Thymus (tissue), 11 donors: ENCODE measurements at regions not wholly inside any gene's neighbourhood (a gene's known extent, or its start where the extent isn't known, plus 50 kb on each side); places are given as distances from the start of the nearest gene placed in this dataset.

Experiments
- DNase-seq, 9 donors: peaks; one replicate each; pipeline ENCODE4 v3.0.0-alpha.2; 2013; ENCODE audit warnings: low spot score in 9 of 9, low read depth in 6 of 9, missing footprints in 1 of 9
- H3K27ac ChIP-seq, 2 donors: one replicate each; pipeline ENCODE4 v1.5.1; 2013; ENCODE audit warnings: control low read depth in 1 of 2, low read depth in 1 of 2, low read length in 1 of 2, mild to moderate bottlenecking in 1 of 2, moderate library complexity in 1 of 2
- H3K27me3 ChIP-seq, 2 donors: one replicate each; pipeline ENCODE4 v1.5.1; 2013; ENCODE audit warnings: low read length in 1 of 2; ENCODE audit not compliant: control insufficient read depth in 2 of 2, insufficient read depth in 1 of 2
- H3K36me3 ChIP-seq, 2 donors: one replicate each; pipeline ENCODE4 v1.5.1; 2013; ENCODE audit warnings: low read length in 1 of 2, mild to moderate bottlenecking in 1 of 2, moderate library complexity in 1 of 2; ENCODE audit not compliant: control insufficient read depth in 2 of 2, insufficient read depth in 2 of 2
- H3K4me1 ChIP-seq, 2 donors: one replicate each; pipeline ENCODE4 v1.5.1; 2013; ENCODE audit warnings: low read length in 2 of 2; ENCODE audit not compliant: control insufficient read depth in 2 of 2, insufficient read depth in 2 of 2
- H3K4me3 ChIP-seq, 2 donors: one replicate each; pipeline ENCODE4 v1.5.1; 2013; ENCODE audit warnings: low read length in 2 of 2, control low read depth in 1 of 2, mild to moderate bottlenecking in 1 of 2
- H3K9me3 ChIP-seq, 2 donors: one replicate each; pipeline ENCODE4 v1.5.1; 2013; ENCODE audit warnings: low read length in 1 of 2, mild to moderate bottlenecking in 1 of 2; ENCODE audit not compliant: control insufficient read depth in 2 of 2, insufficient read depth in 1 of 2
- WGBS: extraction: QIAGEN DNeasy Blood & Tissue Kit; methylation state at CpG from one replicate; pipeline ENCODE4 v1.1.7; 2013; 5-methylcytosine and 5-hydroxymethylcytosine counted together
- donor health status: healthy.

DNA sequence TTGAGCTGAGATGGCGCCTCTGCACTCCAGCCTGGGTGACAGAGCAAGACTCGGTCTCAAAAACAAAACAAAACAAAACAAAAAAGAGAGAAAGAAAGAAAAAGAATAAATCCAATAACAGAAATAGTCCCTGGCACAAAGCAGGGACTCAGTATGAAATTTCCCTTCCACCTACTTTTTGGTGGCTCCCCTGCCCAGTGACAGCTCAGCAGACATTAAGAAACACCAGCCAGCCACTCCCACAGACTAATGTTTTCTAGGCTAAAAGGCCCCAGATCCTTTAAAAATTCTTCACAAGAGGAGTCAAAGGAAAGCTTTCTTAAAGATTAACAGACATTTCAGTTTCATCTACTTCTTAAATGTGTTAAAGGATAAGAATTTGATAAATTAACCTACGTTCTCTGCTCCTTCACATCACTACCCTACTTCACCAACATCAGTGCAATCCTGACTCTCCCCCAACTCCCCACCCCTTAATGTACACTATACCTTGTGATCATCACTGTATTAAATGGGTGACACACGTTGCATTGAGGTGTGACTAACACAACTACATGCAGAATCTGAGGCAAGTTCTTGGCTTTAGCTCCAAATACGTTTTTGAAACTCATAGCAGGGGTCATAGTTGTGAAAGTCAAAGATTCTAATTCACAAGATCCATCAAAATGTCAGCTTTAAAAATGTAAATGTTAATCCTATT is 114.5 kb upstream of the CAV2 start:
- no peak for DNase-seq
- WGBS: 91% methylated on average over 5 of the region's 5 CpGs
- no peaks in the 10 kb centered on the region for H3K9me3 ChIP-seq
- H3K4me3 ChIP-seq: no peak overlapping the region
- no peaks in the 10 kb centered on the region for H3K27me3 ChIP-seq
- H3K4me1 ChIP-seq: no peaks in the 10 kb centered on the region
- H3K27ac ChIP-seq: no peak overlapping the region
- no peaks in the 10 kb centered on the region for H3K36me3 ChIP-seq

DNA sequence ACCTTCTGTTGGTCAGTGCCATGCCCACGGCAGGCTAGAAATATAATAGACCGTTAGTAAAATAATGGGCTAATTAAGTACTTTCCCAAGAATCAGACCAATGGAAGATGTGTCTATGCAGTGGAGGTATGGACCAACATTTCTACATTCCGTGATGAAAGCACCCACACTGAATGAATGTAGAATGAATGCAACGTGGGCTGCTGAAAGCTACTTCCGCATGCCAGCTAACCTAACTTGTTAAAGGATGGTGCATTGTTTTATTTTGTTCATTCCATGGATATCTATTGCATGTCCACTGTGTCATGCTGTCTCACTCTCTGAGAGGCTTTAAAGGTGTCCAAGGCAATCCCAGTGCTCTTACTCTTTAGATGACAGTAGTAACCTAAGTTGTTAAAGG is 112.9 kb upstream of the CAV2 start:
- 97% methylated on average over 5 of the region's 5 CpGs for WGBS
- Histone ChIP-seq H3K36me3 (no peaks in the 10 kb centered on the region), H3K9me3 (no peaks in the 10 kb centered on the region), H3K27me3 (no peaks in the 10 kb centered on the region), H3K4me1 (no peaks in the 10 kb centered on the region), H3K4me3 (no peak overlapping the region), H3K27ac (no peak overlapping the region)
- no peak for DNase-seq

GRCh38 chr7:116390363-116390762 is 109.2 kb upstream of the CAV2 start:
- 95% methylated on average over 3 of the region's 3 CpGs for WGBS
- Histone ChIP-seq H3K27ac (no peak overlapping the region), H3K4me3 (no peak overlapping the region), H3K36me3 (no peaks in the 10 kb centered on the region), H3K9me3 (no peaks in the 10 kb centered on the region), H3K4me1 (no peaks in the 10 kb centered on the region), H3K27me3 (no peaks in the 10 kb centered on the region)
- no peak for DNase-seq

DNA sequence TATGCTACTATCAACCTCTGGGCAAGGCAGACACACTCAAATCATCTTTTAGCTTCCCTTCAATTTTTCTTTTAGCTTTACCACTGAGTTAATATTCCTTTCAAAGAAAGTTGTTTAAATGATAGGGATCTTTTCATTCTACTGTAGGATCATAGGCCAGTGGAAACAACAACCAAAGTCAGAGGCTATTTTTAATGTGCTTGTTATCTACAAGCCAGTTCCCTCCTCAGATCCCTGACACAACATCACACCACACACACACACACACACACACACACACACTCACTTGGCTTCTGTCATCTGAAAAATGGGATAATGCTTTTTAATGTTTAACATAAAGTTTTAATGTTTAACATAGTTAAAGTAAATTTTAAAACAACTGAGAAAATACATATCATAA is 106.7 kb upstream of the CAV2 start:
- DNase-seq: no peak
- Histone ChIP-seq H3K36me3 (no peaks in the 10 kb centered on the region), H3K27ac (no peak overlapping the region), H3K9me3 (no peaks in the 10 kb centered on the region), H3K27me3 (no peaks in the 10 kb centered on the region), H3K4me1 (no peaks in the 10 kb centered on the region), H3K4me3 (no peak overlapping the region)

DNA sequence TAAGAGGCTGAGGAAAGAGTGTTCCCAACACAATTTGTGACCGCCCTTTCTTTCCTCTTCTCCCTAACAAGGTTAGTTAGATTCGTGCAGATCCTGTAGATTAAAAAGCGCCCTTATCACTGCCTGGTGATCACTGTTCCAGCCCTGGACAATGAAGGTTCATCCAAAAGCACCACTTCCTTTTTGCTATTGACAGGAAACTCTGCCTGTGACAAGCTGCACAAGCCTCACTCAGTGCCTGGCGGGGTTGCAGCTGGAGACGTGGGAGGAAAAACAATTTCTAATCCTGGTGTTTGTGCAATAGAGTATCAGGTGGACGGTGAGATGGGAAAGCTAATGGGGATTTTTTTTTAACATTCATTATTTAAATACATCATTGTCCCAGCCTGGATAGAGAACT is 105.9 kb upstream of the CAV2 start:
- no peak overlapping the region for H3K27ac ChIP-seq
- no peak for DNase-seq
- H3K27me3 ChIP-seq: no peaks in the 10 kb centered on the region
- H3K36me3 ChIP-seq: no peaks in the 10 kb centered on the region
- H3K4me3 ChIP-seq: no peak overlapping the region
- H3K9me3 ChIP-seq: no peaks in the 10 kb centered on the region
- WGBS: 50% methylated on average over 6 of the region's 6 CpGs
- H3K4me1 ChIP-seq: no peaks in the 10 kb centered on the region

- no peaks in the 10 kb centered on the region for H3K9me3 ChIP-seq
- WGBS: 97% methylated on average over 11 of the region's 11 CpGs
- DNase-seq: no peak
These were observed 105.4 kb upstream of the CAV2 start for GRCh38 chr7:116394106-116394505.

DNA sequence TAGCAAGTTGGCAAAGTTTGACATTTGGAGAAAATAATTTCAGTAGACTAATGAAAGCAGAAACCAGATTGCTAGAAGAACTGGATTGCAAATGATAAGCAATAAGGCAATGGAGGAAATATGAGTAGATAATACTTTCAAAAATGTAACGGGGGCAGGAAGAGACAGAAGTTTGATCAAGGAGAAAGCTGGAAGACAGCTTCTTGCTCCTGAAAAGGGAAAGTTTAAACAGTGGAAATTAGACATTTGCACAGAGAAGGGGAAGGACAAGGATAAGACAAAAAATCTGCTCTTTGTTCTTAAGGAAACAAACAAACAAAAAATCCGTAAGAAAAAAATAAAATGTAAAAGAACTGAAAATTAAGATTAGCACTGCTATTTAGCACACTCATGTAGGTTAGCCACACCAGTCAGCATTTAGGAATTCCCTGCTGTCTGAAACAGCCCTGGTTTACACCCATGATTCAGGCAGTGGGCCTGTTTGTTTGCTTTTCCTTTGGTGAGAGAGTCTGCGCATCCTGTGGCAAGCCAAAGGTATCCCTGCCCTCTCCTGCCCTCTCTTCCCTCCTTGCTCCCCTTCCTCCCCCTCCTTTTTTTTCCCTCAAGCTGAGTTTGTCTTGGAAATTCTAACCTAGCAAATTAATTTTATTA is 104.3 kb upstream of the CAV2 start:
- WGBS: 88% methylated on average over 3 of the region's 3 CpGs

More at GRCh38 chr7:116394106-116394505, 105.4 kb upstream of the CAV2 start:
- Histone ChIP-seq H3K4me1 (no peaks in the 10 kb centered on the region), H3K4me3 (no peak overlapping the region), H3K27me3 (no peaks in the 10 kb centered on the region), H3K27ac (no peak overlapping the region), H3K36me3 (no peaks in the 10 kb centered on the region)

GRCh38 chr7:116398672-116399071 is 100.9 kb upstream of the CAV2 start:
- H3K27me3 ChIP-seq: no peaks in the 10 kb centered on the region
- no peak overlapping the region for H3K27ac ChIP-seq
- H3K9me3 ChIP-seq: no peaks in the 10 kb centered on the region
- DNase-seq: no peak
- H3K4me3 ChIP-seq: no peak overlapping the region
- no peaks in the 10 kb centered on the region for H3K4me1 ChIP-seq
- 98% methylated on average over 2 of the region's 2 CpGs for WGBS
- no peaks in the 10 kb centered on the region for H3K36me3 ChIP-seq

More for the DNA sequence above, 104.3 kb upstream of the CAV2 start:
- H3K27me3 ChIP-seq: no peaks in the 10 kb centered on the region
- no peaks in the 10 kb centered on the region for H3K36me3 ChIP-seq
- H3K4me3 ChIP-seq: no peak overlapping the region
- DNase-seq: no peak
- H3K4me1 ChIP-seq: no peaks in the 10 kb centered on the region
- no peak overlapping the region for H3K27ac ChIP-seq
- no peaks in the 10 kb centered on the region for H3K9me3 ChIP-seq

DNA sequence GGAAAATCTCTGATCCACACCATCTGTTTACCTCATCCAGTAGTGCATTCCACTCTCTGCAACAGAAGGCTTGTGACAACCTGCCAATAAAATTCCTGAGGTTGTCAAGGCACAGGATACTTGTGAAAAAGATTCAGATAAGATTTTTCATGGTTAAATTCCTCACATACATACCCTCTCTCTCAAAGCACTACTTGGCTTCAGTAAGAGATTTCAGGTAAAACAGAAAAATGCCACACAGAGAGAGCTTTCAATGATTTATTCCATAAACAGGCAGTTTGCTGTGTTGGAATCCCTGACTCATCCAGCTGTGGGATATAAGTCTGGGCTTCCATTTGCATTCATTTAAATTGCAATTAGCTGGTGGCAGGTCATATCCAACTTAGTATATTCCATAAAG is 99.7 kb upstream of the CAV2 start:
- H3K27me3 ChIP-seq: no peaks in the 10 kb centered on the region
- H3K4me3 ChIP-seq: no peak overlapping the region
- H3K4me1 ChIP-seq: no peaks in the 10 kb centered on the region
- no peak overlapping the region for H3K27ac ChIP-seq
- H3K36me3 ChIP-seq: no peaks in the 10 kb centered on the region
- no peak for DNase-seq
- H3K9me3 ChIP-seq: no peaks in the 10 kb centered on the region
